Adrenal gland (tissue), 5 donors: ENCODE measurements at regions not wholly inside any gene's neighbourhood (a gene's known extent, or its start where the extent isn't known, plus 50 kb on each side); places are given as distances from the start of the nearest gene placed in this dataset.

Experiments used
- POLR2A ChIP-seq, 2 donors: fragments of 450-650 bp; IDR thresholded peaks; one replicate each; pipeline ENCODE4 v1.6.1; 2017; ENCODE audit warnings: antibody characterized with exemption in 2 of 2, mild to moderate bottlenecking in 2 of 2, moderate library complexity in 1 of 2
- TF ChIP-seq, protein P1 (sequence below), 6 experiments: fragments of 450-650 bp in 4 of 6; fragments of 200-600 bp in 2 of 6; sonication (generic) in 1 of 6; IDR thresholded peaks; 1 replicate in 5 of 6; 2 replicates in 1 of 6; pipeline versions ENCODE4 v1.5.1 to v1.8.0; 2016 to 2021; ENCODE audit warnings: antibody characterized with exemption in 6 of 6, mild to moderate bottlenecking in 2 of 6, moderate library complexity in 1 of 6
- donor health status: DM: no; HTN: no; CAD: no.

DNA sequence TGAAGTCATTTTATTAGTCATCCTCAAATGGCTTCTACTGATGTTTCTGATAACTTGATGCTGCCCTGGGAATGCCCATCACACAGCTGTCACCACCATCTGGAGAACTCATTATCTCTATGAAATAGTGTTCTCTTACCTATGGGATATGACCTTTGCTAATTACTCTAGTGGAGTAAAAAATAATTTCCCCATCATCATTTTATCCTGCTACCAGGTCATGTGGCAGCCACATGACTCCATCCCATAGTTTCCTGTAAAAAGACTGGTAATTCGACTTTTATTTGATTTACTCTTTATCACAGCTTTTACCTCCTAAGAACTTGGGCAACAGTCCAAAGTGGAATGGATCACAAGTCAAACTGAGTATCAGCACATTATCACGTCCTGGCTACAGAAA lies 76.1 kb upstream of the USP25 start:
- TF ChIP-seq, protein P1, sequence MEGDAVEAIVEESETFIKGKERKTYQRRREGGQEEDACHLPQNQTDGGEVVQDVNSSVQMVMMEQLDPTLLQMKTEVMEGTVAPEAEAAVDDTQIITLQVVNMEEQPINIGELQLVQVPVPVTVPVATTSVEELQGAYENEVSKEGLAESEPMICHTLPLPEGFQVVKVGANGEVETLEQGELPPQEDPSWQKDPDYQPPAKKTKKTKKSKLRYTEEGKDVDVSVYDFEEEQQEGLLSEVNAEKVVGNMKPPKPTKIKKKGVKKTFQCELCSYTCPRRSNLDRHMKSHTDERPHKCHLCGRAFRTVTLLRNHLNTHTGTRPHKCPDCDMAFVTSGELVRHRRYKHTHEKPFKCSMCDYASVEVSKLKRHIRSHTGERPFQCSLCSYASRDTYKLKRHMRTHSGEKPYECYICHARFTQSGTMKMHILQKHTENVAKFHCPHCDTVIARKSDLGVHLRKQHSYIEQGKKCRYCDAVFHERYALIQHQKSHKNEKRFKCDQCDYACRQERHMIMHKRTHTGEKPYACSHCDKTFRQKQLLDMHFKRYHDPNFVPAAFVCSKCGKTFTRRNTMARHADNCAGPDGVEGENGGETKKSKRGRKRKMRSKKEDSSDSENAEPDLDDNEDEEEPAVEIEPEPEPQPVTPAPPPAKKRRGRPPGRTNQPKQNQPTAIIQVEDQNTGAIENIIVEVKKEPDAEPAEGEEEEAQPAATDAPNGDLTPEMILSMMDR (IDR thresholded peaks at IDR 0.05) = no peak
- no peak for TF ChIP-seq POLR2A (IDR thresholded peaks at IDR 0.05)
